ENCODE measurements at regions not wholly inside any gene's neighbourhood (a gene's known extent, or its start where the extent isn't known, plus 50 kb on each side); places are given as distances from the start of the nearest gene placed in this dataset.
"Not testable (repeated sequence)": the region's sequence is repeated elsewhere in the genome, so short reads cannot be mapped to it uniquely, and the experiment has no call there.

GRCh38 chr21:13877503-13877902 is 267.9 kb downstream of the POTED start:
- 89% methylated on average over 2 of the region's 4 CpGs for WGBS (ENCODE audit: insufficient coverage)
- H3K9me3 ChIP-seq (ENCODE audit: control extremely low read depth in 1 of 5, control insufficient read depth in 4 of 5, insufficient read depth in 2 of 5, low read depth in 1 of 5, low read length in 4 of 5); H3K4me1 ChIP-seq (ENCODE audit: control extremely low read depth in 1 of 4, control insufficient read depth in 4 of 4, insufficient read depth in 4 of 4, low read length in 3 of 4); DNase-seq; H3K27me3 ChIP-seq (replicated peaks in 2 of 5; ENCODE audit: control insufficient read depth in 4 of 5, insufficient read depth in 5 of 5, low read length in 4 of 5); H3K36me3 ChIP-seq (ENCODE audit: control insufficient read depth in 4 of 4, insufficient read depth in 4 of 4, low read length in 3 of 4); POLR2A ChIA-PET; H3K4me3 ChIP-seq (ENCODE audit: control insufficient read depth in 1 of 7, extremely low read depth in 1 of 7, insufficient read depth in 4 of 7, low read depth in 2 of 7, low read length in 6 of 7); H3K27ac ChIP-seq (ENCODE audit: insufficient read depth in 1 of 2, low read depth in 1 of 2, low read length in 2 of 2, poor library complexity in 1 of 2, severe bottlenecking in 2 of 2); CTCF ChIA-PET: not testable (repeated sequence)

- POLR2A ChIA-PET; H3K4me3 ChIP-seq (ENCODE audit: control insufficient read depth in 1 of 7, extremely low read depth in 1 of 7, insufficient read depth in 4 of 7, low read depth in 2 of 7, low read length in 6 of 7); H3K9me3 ChIP-seq (ENCODE audit: control extremely low read depth in 1 of 5, control insufficient read depth in 4 of 5, insufficient read depth in 2 of 5, low read depth in 1 of 5, low read length in 4 of 5); H3K27ac ChIP-seq (ENCODE audit: insufficient read depth in 1 of 2, low read depth in 1 of 2, low read length in 2 of 2, poor library complexity in 1 of 2, severe bottlenecking in 2 of 2); H3K27me3 ChIP-seq (replicated peaks in 2 of 5; ENCODE audit: control insufficient read depth in 4 of 5, insufficient read depth in 5 of 5, low read length in 4 of 5); DNase-seq; CTCF ChIA-PET; H3K36me3 ChIP-seq (ENCODE audit: control insufficient read depth in 4 of 4, insufficient read depth in 4 of 4, low read length in 3 of 4); H3K4me1 ChIP-seq (ENCODE audit: control extremely low read depth in 1 of 4, control insufficient read depth in 4 of 4, insufficient read depth in 4 of 4, low read length in 3 of 4): not testable (repeated sequence)
These were observed 267.4 kb downstream of the POTED start for GRCh38 chr21:13876999-13877398.

- H3K9me3 ChIP-seq (ENCODE audit: control extremely low read depth in 1 of 5, control insufficient read depth in 4 of 5, insufficient read depth in 2 of 5, low read depth in 1 of 5, low read length in 4 of 5); H3K4me3 ChIP-seq (ENCODE audit: control insufficient read depth in 1 of 7, extremely low read depth in 1 of 7, insufficient read depth in 4 of 7, low read depth in 2 of 7, low read length in 6 of 7); CTCF ChIA-PET; H3K4me1 ChIP-seq (ENCODE audit: control extremely low read depth in 1 of 4, control insufficient read depth in 4 of 4, insufficient read depth in 4 of 4, low read length in 3 of 4); H3K27me3 ChIP-seq (replicated peaks in 2 of 5; ENCODE audit: control insufficient read depth in 4 of 5, insufficient read depth in 5 of 5, low read length in 4 of 5); DNase-seq; POLR2A ChIA-PET; H3K36me3 ChIP-seq (ENCODE audit: control insufficient read depth in 4 of 4, insufficient read depth in 4 of 4, low read length in 3 of 4); H3K27ac ChIP-seq (ENCODE audit: insufficient read depth in 1 of 2, low read depth in 1 of 2, low read length in 2 of 2, poor library complexity in 1 of 2, severe bottlenecking in 2 of 2): not testable (repeated sequence)
- 79% methylated on average over 3 of the region's 3 CpGs for WGBS (ENCODE audit: insufficient coverage)
These were observed 264.4 kb downstream of the POTED start for GRCh38 chr21:13874001-13874400.

- CTCF ChIA-PET = no interaction called here
- peaks cover 0 to 2% (median 0%) of the 10 kb centered on the region in 5 experiments for H3K9me3 ChIP-seq (ENCODE audit: control extremely low read depth in 1 of 5, control insufficient read depth in 4 of 5, insufficient read depth in 2 of 5, low read depth in 1 of 5, low read length in 4 of 5)
- no peaks in the 10 kb centered on the region for H3K36me3 ChIP-seq (ENCODE audit: control insufficient read depth in 4 of 4, insufficient read depth in 4 of 4, low read length in 3 of 4)
- H3K27ac ChIP-seq (ENCODE audit: insufficient read depth in 1 of 2, low read depth in 1 of 2, low read length in 2 of 2, poor library complexity in 1 of 2, severe bottlenecking in 2 of 2) = no peak overlapping the region
- DNase-seq = no peak
- POLR2A ChIA-PET = no interaction called here
- no peaks in the 10 kb centered on the region for H3K27me3 ChIP-seq (replicated peaks in 2 of 5; ENCODE audit: control insufficient read depth in 4 of 5, insufficient read depth in 5 of 5, low read length in 4 of 5)
- H3K4me3 ChIP-seq (ENCODE audit: control insufficient read depth in 1 of 7, extremely low read depth in 1 of 7, insufficient read depth in 4 of 7, low read depth in 2 of 7, low read length in 6 of 7) = no peak overlapping the region
- no peaks in the 10 kb centered on the region for H3K4me1 ChIP-seq (ENCODE audit: control extremely low read depth in 1 of 4, control insufficient read depth in 4 of 4, insufficient read depth in 4 of 4, low read length in 3 of 4)
- WGBS (ENCODE audit: insufficient coverage) = 81% methylated on average over 6 of the region's 7 CpGs
These were observed 245.1 kb downstream of the POTED start for GRCh38 chr21:13854638-13855037.

- CTCF ChIA-PET, POLR2A ChIA-PET: not testable (repeated sequence)
These were observed 241.2 kb downstream of the POTED start for GRCh38 chr21:13850808-13851207.

GRCh38 chr21:13849489-13849888 is 239.9 kb downstream of the POTED start:
- 85% methylated on average over 3 of the region's 3 CpGs for WGBS (ENCODE audit: insufficient coverage)
- H3K27me3 ChIP-seq (replicated peaks in 2 of 5; ENCODE audit: control insufficient read depth in 4 of 5, insufficient read depth in 5 of 5, low read length in 4 of 5); H3K36me3 ChIP-seq (ENCODE audit: control insufficient read depth in 4 of 4, insufficient read depth in 4 of 4, low read length in 3 of 4); H3K4me1 ChIP-seq (ENCODE audit: control extremely low read depth in 1 of 4, control insufficient read depth in 4 of 4, insufficient read depth in 4 of 4, low read length in 3 of 4); POLR2A ChIA-PET; CTCF ChIA-PET; H3K27ac ChIP-seq (ENCODE audit: insufficient read depth in 1 of 2, low read depth in 1 of 2, low read length in 2 of 2, poor library complexity in 1 of 2, severe bottlenecking in 2 of 2); DNase-seq; H3K4me3 ChIP-seq (ENCODE audit: control insufficient read depth in 1 of 7, extremely low read depth in 1 of 7, insufficient read depth in 4 of 7, low read depth in 2 of 7, low read length in 6 of 7): not testable (repeated sequence)
- peaks cover 0 to 13% (median 0%) of the 10 kb centered on the region in 5 experiments for H3K9me3 ChIP-seq (ENCODE audit: control extremely low read depth in 1 of 5, control insufficient read depth in 4 of 5, insufficient read depth in 2 of 5, low read depth in 1 of 5, low read length in 4 of 5)

More at GRCh38 chr21:13850808-13851207, 241.2 kb downstream of the POTED start:
- WGBS (ENCODE audit: insufficient coverage) = 98% methylated on average over 7 of the region's 7 CpGs
- H3K4me1 ChIP-seq (ENCODE audit: control extremely low read depth in 1 of 4, control insufficient read depth in 4 of 4, insufficient read depth in 4 of 4, low read length in 3 of 4); H3K36me3 ChIP-seq (ENCODE audit: control insufficient read depth in 4 of 4, insufficient read depth in 4 of 4, low read length in 3 of 4); H3K27ac ChIP-seq (ENCODE audit: insufficient read depth in 1 of 2, low read depth in 1 of 2, low read length in 2 of 2, poor library complexity in 1 of 2, severe bottlenecking in 2 of 2); H3K4me3 ChIP-seq (ENCODE audit: control insufficient read depth in 1 of 7, extremely low read depth in 1 of 7, insufficient read depth in 4 of 7, low read depth in 2 of 7, low read length in 6 of 7); DNase-seq; H3K27me3 ChIP-seq (replicated peaks in 2 of 5; ENCODE audit: control insufficient read depth in 4 of 5, insufficient read depth in 5 of 5, low read length in 4 of 5): not testable (repeated sequence)
- H3K9me3 ChIP-seq (ENCODE audit: control extremely low read depth in 1 of 5, control insufficient read depth in 4 of 5, insufficient read depth in 2 of 5, low read depth in 1 of 5, low read length in 4 of 5) = peaks cover 0 to 13% (median 0%) of the 10 kb centered on the region in 5 experiments

GRCh38 chr21:13846718-13847117 is 237.1 kb downstream of the POTED start:
- 50% methylated on average over 2 of the region's 6 CpGs for WGBS (ENCODE audit: insufficient coverage)
- H3K9me3 ChIP-seq (ENCODE audit: control extremely low read depth in 1 of 5, control insufficient read depth in 4 of 5, insufficient read depth in 2 of 5, low read depth in 1 of 5, low read length in 4 of 5) = peaks cover 0 to 15% (median 0%) of the 10 kb centered on the region in 5 experiments
- H3K27ac ChIP-seq (ENCODE audit: insufficient read depth in 1 of 2, low read depth in 1 of 2, low read length in 2 of 2, poor library complexity in 1 of 2, severe bottlenecking in 2 of 2); H3K27me3 ChIP-seq (replicated peaks in 2 of 5; ENCODE audit: control insufficient read depth in 4 of 5, insufficient read depth in 5 of 5, low read length in 4 of 5); H3K4me1 ChIP-seq (ENCODE audit: control extremely low read depth in 1 of 4, control insufficient read depth in 4 of 4, insufficient read depth in 4 of 4, low read length in 3 of 4); CTCF ChIA-PET; H3K36me3 ChIP-seq (ENCODE audit: control insufficient read depth in 4 of 4, insufficient read depth in 4 of 4, low read length in 3 of 4); POLR2A ChIA-PET; DNase-seq; H3K4me3 ChIP-seq (ENCODE audit: control insufficient read depth in 1 of 7, extremely low read depth in 1 of 7, insufficient read depth in 4 of 7, low read depth in 2 of 7, low read length in 6 of 7): not testable (repeated sequence)

Measured in common myeloid progenitor, CD34-positive (primary cell).